PC-3 (cell line): ENCODE measurements at regions not wholly inside any gene's neighbourhood (a gene's known extent, or its start where the extent isn't known, plus 50 kb on each side); places are given as distances from the start of the nearest gene placed in this dataset.

Source experiments
- ATAC-seq: fragments of 200-7000 bp; cut with Tn5 transposase; 2 replicates; pipeline ENCODE4 v1.9.1; 2020; ENCODE audit warnings: mild to moderate bottlenecking, moderate library complexity
- BruUV-seq: library from RNA; stranded (reverse); fragments of 400-500 nt; replicated peaks from 2 replicates; lab custom pipeline; 2021; lab: Mats Ljungman, UMichigan
- CTCF ChIA-PET: fragments of 300-600 bp; sonication (Branson Sonifier 250); formaldehyde crosslinking; loops from one replicate; lab custom pipeline; 2022; ENCODE audit warnings: antibody characterized with exemption; lab: Charles Lee
- POLR2A ChIA-PET: fragments of 300-600 bp; sonication (Branson Sonifier 250); formaldehyde crosslinking; loops from one replicate; lab custom pipeline; 2022; ENCODE audit warnings: antibody characterized with exemption; ENCODE audit not compliant: unreplicated experiment; lab: Charles Lee
- DNase-seq: peaks from one replicate; pipeline ENCODE4 v3.0.0-alpha.2; 2015
- H2AFZ ChIP-seq: fragments of 300-600 bp; sonication (generic); 2 replicates; pipeline ENCODE4 v1.6.0; 2016; ENCODE audit warnings: antibody characterized with exemption, low read length
- H3F3A ChIP-seq: fragments of 300-600 bp; sonication (generic); one replicate; pipeline ENCODE4 v1.6.0; 2017; ENCODE audit warnings: antibody characterized with exemption, low read length, control low read depth, mild to moderate bottlenecking; ENCODE audit not compliant: unreplicated experiment
- H3K27ac ChIP-seq: fragments of 300-600 bp; sonication (generic); 2 replicates; pipeline ENCODE4 v1.5.1; 2016; ENCODE audit warnings: mild to moderate bottlenecking, low read length
- H3K27me3 ChIP-seq: fragments of 300-600 bp; sonication (generic); 2 replicates; pipeline ENCODE4 v1.6.1; 2016; ENCODE audit warnings: low read length, mixed read lengths
- H3K36me3 ChIP-seq: fragments of 300-600 bp; sonication (generic); 2 replicates; pipeline ENCODE4 v1.6.1; 2016; ENCODE audit warnings: low read depth, mixed run types, low read length, mixed read lengths
- H3K4me1 ChIP-seq: fragments of 300-600 bp; sonication (generic); 2 replicates; pipeline ENCODE4 v1.5.1; 2016; ENCODE audit warnings: low read length; ENCODE audit not compliant: insufficient read depth
- H3K4me2 ChIP-seq: fragments of 300-600 bp; sonication (generic); 2 replicates; pipeline ENCODE4 v1.6.0; 2016; ENCODE audit warnings: low read length
- H3K4me3 ChIP-seq: fragments of 300-600 bp; sonication (generic); 2 replicates; pipeline ENCODE4 v1.5.1; 2016; ENCODE audit warnings: mild to moderate bottlenecking, low read length, mixed read lengths
- H3K79me2 ChIP-seq: fragments of 300-600 bp; sonication (generic); 2 replicates; pipeline ENCODE4 v1.6.1; 2017; ENCODE audit warnings: low read length, mixed read lengths
- H3K9ac ChIP-seq: fragments of 300-600 bp; sonication (generic); 2 replicates; pipeline ENCODE4 v1.6.0; 2016; ENCODE audit warnings: mild to moderate bottlenecking, low read length
- H3K9me2 ChIP-seq: fragments of 300-600 bp; sonication (generic); replicated peaks from 2 replicates; pipeline ENCODE4 v1.6.1; 2016; ENCODE audit warnings: mixed run types, low read length, mixed read lengths
- H3K9me3 ChIP-seq: fragments of 300-600 bp; sonication (generic); 2 replicates; pipeline ENCODE4 v1.6.1; 2016; ENCODE audit warnings: low read length, mixed read lengths
- H4K20me1 ChIP-seq: fragments of 300-600 bp; sonication (generic); 2 replicates; pipeline ENCODE4 v1.6.1; 2016; ENCODE audit warnings: low read length, mixed read lengths
- EZH2 ChIP-seq: fragments of 300-600 bp; sonication (generic); IDR thresholded peaks from one replicate; pipeline ENCODE4 v1.6.1; 2017; ENCODE audit warnings: antibody characterized with exemption, mild to moderate bottlenecking, low read length; ENCODE audit not compliant: unreplicated experiment
- EZH2phosphoT487 ChIP-seq: fragments of 300-600 bp; sonication (generic); IDR thresholded peaks from 2 replicates; pipeline ENCODE4 v1.6.1; 2018; ENCODE audit warnings: mild to moderate bottlenecking, antibody characterized with exemption, low read length, borderline replicate concordance
- intact Hi-C: fragments of 100-400 bp; cut with micrococcal nuclease; formaldehyde crosslinking; loops from 2 replicates; pipeline ENCODE4 v1.9.0; 2023
- TF ChIP-seq, protein P1 (sequence below): fragments of 300-600 bp; sonication (generic); conservative IDR thresholded peaks from 2 replicates; pipeline ENCODE4 v1.5.1; 2017; ENCODE audit warnings: antibody characterized with exemption, low read depth, mild to moderate bottlenecking, low read length

DNA sequence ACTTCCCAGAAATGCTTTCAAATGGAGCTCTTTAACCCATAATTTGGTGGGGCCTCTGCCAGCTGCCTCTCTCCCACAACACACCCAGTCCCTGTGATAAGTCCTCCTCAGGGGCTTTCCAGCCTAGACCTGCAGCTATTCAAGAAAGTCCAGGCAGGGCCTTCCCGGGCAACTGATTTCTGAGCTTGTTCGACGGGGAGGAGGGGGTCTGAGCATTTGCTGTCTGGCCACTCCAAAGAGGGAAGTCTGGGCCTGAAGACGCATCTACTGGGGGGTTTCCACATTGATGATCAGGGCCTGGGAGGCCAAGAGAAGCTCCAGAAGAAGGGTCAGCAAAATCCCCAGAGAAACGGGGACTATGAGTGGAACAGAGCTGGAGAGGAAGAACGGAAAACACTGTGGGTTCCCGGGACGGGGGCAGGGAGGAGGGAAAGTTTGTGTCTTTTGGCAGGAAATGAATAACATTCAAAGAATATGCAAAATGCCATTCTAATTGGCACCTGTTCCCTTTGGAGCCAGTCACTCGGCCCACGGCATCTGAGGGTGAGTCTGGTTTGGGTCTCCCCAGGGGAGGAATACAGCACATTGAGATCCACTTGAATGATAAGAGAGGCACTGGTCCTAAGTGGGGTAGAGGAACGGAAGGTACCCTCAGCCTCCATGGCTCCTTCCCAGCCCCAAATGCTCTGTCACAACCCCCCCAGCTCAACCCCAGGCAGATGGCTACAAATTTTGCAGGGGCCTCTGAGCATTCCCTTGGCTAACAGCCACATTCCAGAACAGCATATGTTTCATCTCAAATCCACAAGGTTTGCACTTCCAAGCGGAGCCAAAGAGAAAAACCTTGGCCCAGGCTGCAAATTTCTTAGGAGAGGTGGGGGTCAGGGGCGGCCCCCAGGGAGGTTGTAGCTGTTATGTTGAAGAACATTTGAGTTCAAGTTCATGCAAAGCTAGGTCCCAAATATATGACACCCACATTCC lies 72.0 kb downstream of the RPUSD4 start:
- intact Hi-C loops, result no loop called here
- BruUV-seq, result no TSS peak
- Histone ChIP-seq H3K4me3 (no peak overlapping the region), H3K27ac (no peak overlapping the region), H4K20me1 (no peaks in the 10 kb centered on the region), H3K79me2 (no peaks in the 10 kb centered on the region), H3F3A (no peaks in the 10 kb centered on the region), H3K27me3 (peaks cover 37% of the 10 kb centered on the region), H3K4me2 (no peak overlapping the region), H2AFZ (no peak overlapping the region), H3K9me2 (no peaks in the 10 kb centered on the region), H3K36me3 (no peaks in the 10 kb centered on the region), H3K9ac (no peak overlapping the region), H3K4me1 (0 out of 2 replicates have a peak, but pooled peaks cover 4% of the 10 kb centered on the region), H3K9me3 (no peaks in the 10 kb centered on the region)
- no peak for ATAC-seq
- TF ChIP-seq EZH2phosphoT487 (no peak), EZH2 (no peak)
- TF ChIP-seq, protein P1, sequence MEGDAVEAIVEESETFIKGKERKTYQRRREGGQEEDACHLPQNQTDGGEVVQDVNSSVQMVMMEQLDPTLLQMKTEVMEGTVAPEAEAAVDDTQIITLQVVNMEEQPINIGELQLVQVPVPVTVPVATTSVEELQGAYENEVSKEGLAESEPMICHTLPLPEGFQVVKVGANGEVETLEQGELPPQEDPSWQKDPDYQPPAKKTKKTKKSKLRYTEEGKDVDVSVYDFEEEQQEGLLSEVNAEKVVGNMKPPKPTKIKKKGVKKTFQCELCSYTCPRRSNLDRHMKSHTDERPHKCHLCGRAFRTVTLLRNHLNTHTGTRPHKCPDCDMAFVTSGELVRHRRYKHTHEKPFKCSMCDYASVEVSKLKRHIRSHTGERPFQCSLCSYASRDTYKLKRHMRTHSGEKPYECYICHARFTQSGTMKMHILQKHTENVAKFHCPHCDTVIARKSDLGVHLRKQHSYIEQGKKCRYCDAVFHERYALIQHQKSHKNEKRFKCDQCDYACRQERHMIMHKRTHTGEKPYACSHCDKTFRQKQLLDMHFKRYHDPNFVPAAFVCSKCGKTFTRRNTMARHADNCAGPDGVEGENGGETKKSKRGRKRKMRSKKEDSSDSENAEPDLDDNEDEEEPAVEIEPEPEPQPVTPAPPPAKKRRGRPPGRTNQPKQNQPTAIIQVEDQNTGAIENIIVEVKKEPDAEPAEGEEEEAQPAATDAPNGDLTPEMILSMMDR, result no peak
- no peak for DNase-seq
- POLR2A ChIA-PET, result no interaction called here
- CTCF ChIA-PET, result no interaction called here

DNA sequence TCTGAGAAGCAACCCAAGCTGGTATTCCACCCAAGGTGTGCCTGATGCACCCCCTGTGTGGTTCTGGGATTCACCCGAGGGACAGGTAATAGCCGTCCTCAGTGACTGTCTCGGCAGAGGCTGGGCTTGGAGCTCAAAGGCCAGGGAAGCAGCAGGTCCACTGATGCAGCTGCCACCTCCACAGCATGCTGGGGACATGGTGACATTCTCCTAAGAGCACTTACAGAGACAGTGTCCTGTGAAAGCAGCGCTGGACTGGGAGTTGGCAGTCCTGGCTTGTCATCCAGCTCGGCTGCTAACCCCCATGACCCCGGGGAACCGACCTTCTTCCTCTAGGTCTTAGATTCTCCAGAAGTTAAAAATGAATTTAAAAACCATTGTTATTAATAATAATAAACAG lies 72.8 kb downstream of the RPUSD4 start:
- ChIA-PET CTCF (no interaction called here), POLR2A (no interaction called here)
- no TSS peak for BruUV-seq
- intact Hi-C loops, result no loop called here
- DNase-seq, result no peak
- no peak overlapping the region for H2AFZ ChIP-seq
- no peak overlapping the region for H3K4me3 ChIP-seq
- ATAC-seq, result no peak
- H3K79me2 ChIP-seq, result no peaks in the 10 kb centered on the region
- H3K9me3 ChIP-seq, result no peaks in the 10 kb centered on the region
- H3F3A ChIP-seq, result no peaks in the 10 kb centered on the region
- H3K4me1 ChIP-seq, result 0 out of 2 replicates have a peak, but pooled peaks cover 4% of the 10 kb centered on the region
- no peak overlapping the region for H3K4me2 ChIP-seq
- no peak overlapping the region for H3K9ac ChIP-seq
- H3K9me2 ChIP-seq, result no peaks in the 10 kb centered on the region
- TF ChIP-seq EZH2phosphoT487, result no peak
- no peak for TF ChIP-seq EZH2
- TF ChIP-seq, protein P1, result no peak
- H3K27me3 ChIP-seq, result peaks cover 37% of the 10 kb centered on the region
- no peaks in the 10 kb centered on the region for H4K20me1 ChIP-seq
- no peak overlapping the region for H3K27ac ChIP-seq
- H3K36me3 ChIP-seq, result no peaks in the 10 kb centered on the region

DNA sequence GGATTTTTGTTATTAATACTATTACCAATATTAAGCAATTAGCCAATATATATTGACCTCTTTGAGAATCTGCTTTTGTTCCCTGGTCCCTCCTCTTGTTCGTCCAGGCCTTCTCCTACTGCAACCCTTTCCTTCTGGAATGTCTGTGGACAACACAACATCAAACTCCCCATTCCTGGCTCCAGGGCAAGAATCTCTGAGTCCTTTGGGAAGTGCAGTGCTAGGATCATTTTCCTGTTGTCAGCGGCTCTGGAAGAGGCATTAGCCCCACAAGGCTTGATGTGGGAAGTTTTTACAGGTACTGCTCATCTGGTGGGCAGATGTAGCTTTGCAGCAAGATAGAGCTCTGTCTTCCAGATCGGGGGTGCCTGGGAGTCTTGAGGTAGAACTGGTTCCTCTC lies 74.3 kb downstream of the RPUSD4 start:
- ChIA-PET POLR2A (interaction anchor here (0.7 kb wide), 1 partner anchor 249 kb away, joined by 5 read pairs; no protein-coding TSS in a partner anchor), CTCF (no interaction called here)
- H3K36me3 ChIP-seq, result no peaks in the 10 kb centered on the region
- no peak for TF ChIP-seq EZH2
- TF ChIP-seq, protein P1, result no peak
- TF ChIP-seq EZH2phosphoT487, result no peak
- peaks cover 37% of the 10 kb centered on the region for H3K27me3 ChIP-seq
- no TSS peak for BruUV-seq
- no peaks in the 10 kb centered on the region for H4K20me1 ChIP-seq
- no peak overlapping the region for H2AFZ ChIP-seq
- H3K4me3 ChIP-seq, result no peak overlapping the region
- no peak for ATAC-seq
- no peak overlapping the region for H3K27ac ChIP-seq
- intact Hi-C loops, result no loop called here
- H3K9me2 ChIP-seq, result no peaks in the 10 kb centered on the region
- peaks cover 10% of the 10 kb centered on the region for H3K4me1 ChIP-seq
- no peak for DNase-seq
- no peaks in the 10 kb centered on the region for H3K79me2 ChIP-seq
- no peak overlapping the region for H3K9ac ChIP-seq
- H3K4me2 ChIP-seq, result no peak overlapping the region
- no peaks in the 10 kb centered on the region for H3K9me3 ChIP-seq
- no peaks in the 10 kb centered on the region for H3F3A ChIP-seq
